Astrocyte (in vitro differentiated cells and primary cell): ENCODE measurements at regions not wholly inside any gene's neighbourhood (a gene's known extent, or its start where the extent isn't known, plus 50 kb on each side); places are given as distances from the start of the nearest gene placed in this dataset.
"Not testable (repeated sequence)": the region's sequence is repeated elsewhere in the genome, so short reads cannot be mapped to it uniquely, and the experiment has no call there.

Source experiments
- DNase-seq: peaks from one replicate; pipeline ENCODE4 v3.0.0-alpha.2; 2010; ENCODE audit warnings: low read depth
- FAIRE-seq: peaks from 2 replicates; lab custom pipeline; 2011; peaks lifted over from hg19 to GRCh38; lab: Jason Lieb, UNC
- H2AFZ ChIP-seq: 2 replicates; pipeline ENCODE4 v1.6.0; 2012; ENCODE audit warnings: low read depth, low read length, inconsistent platforms
- H3K27ac ChIP-seq: 2 replicates; pipeline ENCODE4 v1.5.1; 2011; ENCODE audit warnings: low read depth, low read length, inconsistent platforms
- H3K27me3 ChIP-seq: 2 replicates; pipeline ENCODE4 v1.6.0; 2011; ENCODE audit warnings: low read length, inconsistent platforms; ENCODE audit not compliant: insufficient read depth
- H3K36me3 ChIP-seq: 2 replicates; pipeline ENCODE4 v1.5.1; 2011; ENCODE audit warnings: low read length, inconsistent platforms; ENCODE audit not compliant: insufficient read depth
- H3K4me1 ChIP-seq: 2 replicates; pipeline ENCODE4 v1.5.1; 2011; ENCODE audit warnings: low read length, inconsistent platforms; ENCODE audit not compliant: insufficient read depth
- H3K4me2 ChIP-seq: 2 replicates; pipeline ENCODE4 v1.6.0; 2012; ENCODE audit warnings: low read length, inconsistent platforms
- H3K4me3 ChIP-seq: 2 replicates; pipeline ENCODE4 v1.5.1; 2011; ENCODE audit warnings: low read depth, mild to moderate bottlenecking, low read length, inconsistent platforms; ENCODE audit not compliant: insufficient read depth
- H3K79me2 ChIP-seq: 2 replicates; pipeline ENCODE4 v1.6.0; 2012; ENCODE audit warnings: mild to moderate bottlenecking, low read length, inconsistent platforms; ENCODE audit not compliant: insufficient read depth
- H3K9ac ChIP-seq: 2 replicates; pipeline ENCODE4 v1.6.0; 2012; ENCODE audit warnings: mild to moderate bottlenecking, low read length, inconsistent platforms
- H3K9me3 ChIP-seq: 2 replicates; pipeline ENCODE4 v1.5.1; 2012; ENCODE audit warnings: low read depth, mild to moderate bottlenecking, low read length, inconsistent platforms; ENCODE audit not compliant: insufficient read depth
- H4K20me1 ChIP-seq: 2 replicates; pipeline ENCODE4 v1.6.0; 2012; ENCODE audit warnings: low read length, inconsistent platforms; ENCODE audit not compliant: insufficient read depth
- H3K27ac Mint-ChIP-seq: one replicate; pipeline ENCODE4 v1.8.0; 2021; ENCODE audit warnings: mild to moderate bottlenecking, mixed read lengths; ENCODE audit not compliant: unreplicated experiment
- H3K27me3 Mint-ChIP-seq: one replicate; pipeline ENCODE4 v1.8.0; 2021; ENCODE audit warnings: low read depth, mixed read lengths; ENCODE audit not compliant: unreplicated experiment
- H3K36me3 Mint-ChIP-seq: one replicate; pipeline ENCODE4 v1.8.0; 2021; ENCODE audit warnings: low read depth, mixed read lengths; ENCODE audit not compliant: unreplicated experiment
- H3K4me1 Mint-ChIP-seq: one replicate; pipeline ENCODE4 v1.8.0; 2021; ENCODE audit warnings: low read depth, mixed read lengths; ENCODE audit not compliant: unreplicated experiment
- H3K4me3 Mint-ChIP-seq: one replicate; pipeline ENCODE4 v1.8.0; 2021; ENCODE audit warnings: mild to moderate bottlenecking, moderate library complexity, mixed read lengths; ENCODE audit not compliant: unreplicated experiment
- H3K9me3 Mint-ChIP-seq: one replicate; pipeline ENCODE4 v1.8.0; 2021; ENCODE audit warnings: mild to moderate bottlenecking, mixed read lengths; ENCODE audit not compliant: unreplicated experiment
- EZH2 ChIP-seq: IDR thresholded peaks from 2 replicates; pipeline ENCODE4 v1.6.1; 2012; ENCODE audit warnings: mild to moderate bottlenecking, low read length, inconsistent platforms; ENCODE audit not compliant: insufficient read depth
- TF ChIP-seq, protein P1 (sequence below): IDR thresholded peaks from 2 replicates; pipeline ENCODE4 v1.5.1; 2011; ENCODE audit warnings: low read depth, mild to moderate bottlenecking, inconsistent platforms, low read length, moderate library complexity; ENCODE audit not compliant: insufficient read depth

DNA sequence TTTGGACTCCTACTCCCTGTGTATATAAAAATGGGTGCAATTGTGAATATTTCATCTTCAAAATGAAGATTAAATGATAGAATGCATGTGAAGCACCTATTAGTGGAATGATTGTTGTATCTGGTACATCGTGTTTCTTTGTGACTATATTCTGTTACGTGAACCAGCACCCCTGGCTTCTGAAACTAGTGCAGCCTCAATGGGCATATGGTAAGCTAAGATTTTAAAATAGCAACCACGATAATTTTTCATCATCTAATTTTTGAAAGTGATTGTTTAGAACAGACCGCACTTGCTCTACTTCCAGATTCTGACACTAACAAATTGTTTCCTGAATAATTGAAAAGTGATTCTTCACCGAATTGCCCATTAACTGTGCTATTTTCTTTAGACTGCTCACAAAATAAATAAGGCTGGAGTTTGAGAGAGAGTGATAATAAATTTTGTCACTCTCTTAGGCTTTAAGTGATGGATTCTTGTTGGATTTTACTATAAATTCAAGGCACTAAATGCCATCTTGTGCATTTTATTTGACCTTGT, 806.1 kb upstream of the LRATD1 start:
- H3K27ac Mint-ChIP-seq: no peak overlapping the region
- Histone ChIP-seq H3K27ac (no peak overlapping the region), H3K27me3 (no peaks in the 10 kb centered on the region), H3K4me1 (peaks cover 5% of the 10 kb centered on the region), H3K9ac (no peak overlapping the region), H3K9me3 (no peaks in the 10 kb centered on the region), H3K79me2 (no peaks in the 10 kb centered on the region), H3K4me2 (no peak overlapping the region), H3K36me3 (no peaks in the 10 kb centered on the region), H3K4me3 (no peak overlapping the region), H4K20me1 (no peaks in the 10 kb centered on the region), H2AFZ (no peak overlapping the region)
- H3K4me3 Mint-ChIP-seq: no peak overlapping the region
- TF ChIP-seq, protein P1, sequence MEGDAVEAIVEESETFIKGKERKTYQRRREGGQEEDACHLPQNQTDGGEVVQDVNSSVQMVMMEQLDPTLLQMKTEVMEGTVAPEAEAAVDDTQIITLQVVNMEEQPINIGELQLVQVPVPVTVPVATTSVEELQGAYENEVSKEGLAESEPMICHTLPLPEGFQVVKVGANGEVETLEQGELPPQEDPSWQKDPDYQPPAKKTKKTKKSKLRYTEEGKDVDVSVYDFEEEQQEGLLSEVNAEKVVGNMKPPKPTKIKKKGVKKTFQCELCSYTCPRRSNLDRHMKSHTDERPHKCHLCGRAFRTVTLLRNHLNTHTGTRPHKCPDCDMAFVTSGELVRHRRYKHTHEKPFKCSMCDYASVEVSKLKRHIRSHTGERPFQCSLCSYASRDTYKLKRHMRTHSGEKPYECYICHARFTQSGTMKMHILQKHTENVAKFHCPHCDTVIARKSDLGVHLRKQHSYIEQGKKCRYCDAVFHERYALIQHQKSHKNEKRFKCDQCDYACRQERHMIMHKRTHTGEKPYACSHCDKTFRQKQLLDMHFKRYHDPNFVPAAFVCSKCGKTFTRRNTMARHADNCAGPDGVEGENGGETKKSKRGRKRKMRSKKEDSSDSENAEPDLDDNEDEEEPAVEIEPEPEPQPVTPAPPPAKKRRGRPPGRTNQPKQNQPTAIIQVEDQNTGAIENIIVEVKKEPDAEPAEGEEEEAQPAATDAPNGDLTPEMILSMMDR: no peak
- no peak for TF ChIP-seq EZH2
- H3K27me3 Mint-ChIP-seq: no peaks in the 10 kb centered on the region
- H3K4me1 Mint-ChIP-seq: peaks cover 1% of the 10 kb centered on the region
- H3K36me3 Mint-ChIP-seq: no peaks in the 10 kb centered on the region
- no peak for DNase-seq
- no peaks in the 10 kb centered on the region for H3K9me3 Mint-ChIP-seq
- FAIRE-seq: no peak

DNA sequence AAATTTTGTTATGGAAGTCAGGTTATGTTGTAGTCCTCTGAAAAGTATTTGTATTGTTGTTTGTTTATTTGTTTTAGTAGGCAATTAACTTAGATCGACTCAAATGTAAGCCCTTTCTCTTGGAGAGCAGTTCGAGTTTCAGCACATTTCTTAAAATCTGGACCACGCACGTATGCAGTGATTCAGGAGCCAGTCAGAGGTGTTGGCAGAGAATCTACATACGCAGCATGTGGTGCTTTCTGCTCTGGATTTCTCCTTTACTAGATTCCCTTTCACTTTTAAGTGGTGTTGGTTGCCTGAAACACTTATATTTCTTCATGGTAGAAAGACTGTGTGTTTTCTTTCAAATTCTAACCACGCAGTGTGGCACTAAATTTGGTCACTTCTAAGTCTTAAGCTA, 773.9 kb upstream of the LRATD1 start:
- no peaks in the 10 kb centered on the region for H3K36me3 ChIP-seq
- H3K36me3 Mint-ChIP-seq: no peaks in the 10 kb centered on the region
- H3K4me1 ChIP-seq: no peaks in the 10 kb centered on the region
- DNase-seq (peak; percentile 49), FAIRE-seq (no peak)
- H3K4me2 ChIP-seq: no peak overlapping the region
- no peak overlapping the region for H3K9ac ChIP-seq
- no peak overlapping the region for H3K27ac ChIP-seq
- no peak for TF ChIP-seq EZH2
- TF ChIP-seq, protein P1: no peak
- H3K9me3 Mint-ChIP-seq: no peaks in the 10 kb centered on the region
- H3K4me3 Mint-ChIP-seq: no peak overlapping the region
- no peaks in the 10 kb centered on the region for H3K27me3 ChIP-seq
- no peaks in the 10 kb centered on the region for H3K9me3 ChIP-seq
- no peak overlapping the region for H2AFZ ChIP-seq
- H3K27ac Mint-ChIP-seq: no peak overlapping the region
- H4K20me1 ChIP-seq: no peaks in the 10 kb centered on the region
- H3K4me3 ChIP-seq: no peak overlapping the region
- H3K27me3 Mint-ChIP-seq: no peaks in the 10 kb centered on the region
- no peaks in the 10 kb centered on the region for H3K4me1 Mint-ChIP-seq
- no peaks in the 10 kb centered on the region for H3K79me2 ChIP-seq

DNA sequence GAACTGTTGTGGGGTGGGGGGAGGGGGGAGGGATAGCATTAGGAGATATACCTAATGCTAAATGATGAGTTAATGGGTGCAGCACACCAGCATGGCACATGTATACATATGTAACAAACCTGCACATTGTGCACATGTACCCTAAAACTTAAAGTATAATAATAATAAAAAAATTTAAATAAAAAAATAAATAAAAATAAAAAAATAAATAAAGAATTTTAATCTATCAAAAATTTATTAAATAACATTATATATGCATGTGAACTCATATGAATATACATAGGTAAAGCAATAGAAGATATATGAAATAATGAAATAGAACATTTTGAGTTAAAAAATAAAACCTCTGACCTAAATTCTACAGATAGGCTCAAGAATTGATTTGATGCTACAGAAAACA, 764.2 kb upstream of the LRATD1 start:
- not testable (repeated sequence) for H3K9me3 Mint-ChIP-seq, H3K36me3 ChIP-seq, H3K27ac Mint-ChIP-seq, H3K27me3 ChIP-seq, H3K27ac ChIP-seq, H3K4me3 ChIP-seq, H3K79me2 ChIP-seq, H3K4me2 ChIP-seq, H4K20me1 ChIP-seq, H3K4me1 Mint-ChIP-seq, H3K4me3 Mint-ChIP-seq, H3K9me3 ChIP-seq, H3K4me1 ChIP-seq, H2AFZ ChIP-seq, FAIRE-seq, DNase-seq, H3K9ac ChIP-seq, H3K27me3 Mint-ChIP-seq, H3K36me3 Mint-ChIP-seq
